Posterior vena cava (tissue), 2 donors: ENCODE measurements at regions not wholly inside any gene's neighbourhood (a gene's known extent, or its start where the extent isn't known, plus 50 kb on each side); places are given as distances from the start of the nearest gene placed in this dataset.

Experiments
- DNase-seq: peaks from one replicate; pipeline ENCODE4 v3.0.0-alpha.2; 2020; ENCODE audit warnings: low spot score
- intact Hi-C, 2 donors: fragments of 100-400 bp; cut with DNase I; formaldehyde crosslinking; loops; one replicate each; pipeline versions ENCODE4 v1.14.1 to v1.14.2; 2022 to 2023
- donor health status: DM: yes; HTN: yes; CAD: no.
- donor health status: DM: yes; HTN: yes; CAD: no.

GRCh38 chr17:79463421-79464317, 147.2 kb downstream of the RBFOX3 start:
- DNase-seq, result no peak
- intact Hi-C loops, result no loop called here

GRCh38 chr17:79461041-79461440, 149.8 kb downstream of the RBFOX3 start:
- DNase-seq, result no peak
- intact Hi-C loops, result no loop called here

- intact Hi-C loops, result no loop called here
- no peak for DNase-seq
Observed at GRCh38 chr17:79459846-79460245, 151.0 kb downstream of the RBFOX3 start.

- DNase-seq, result no peak
- intact Hi-C loops, result no loop called here
Observed at GRCh38 chr17:79459003-79459655, 151.7 kb downstream of the RBFOX3 start.

GRCh38 chr17:79458356-79458755, 152.5 kb downstream of the RBFOX3 start:
- no peak for DNase-seq
- intact Hi-C loops, result no loop called here

- no peak for DNase-seq
- intact Hi-C loops, result no loop called here
Observed at GRCh38 chr17:79457889-79458288, 153.0 kb downstream of the RBFOX3 start.

GRCh38 chr17:79457376-79457775, 153.5 kb downstream of the RBFOX3 start:
- no peak for DNase-seq
- intact Hi-C loops, result no loop called here

- intact Hi-C loops, result no loop called here
- DNase-seq, result no peak
Observed at GRCh38 chr17:79455636-79456035, 155.2 kb downstream of the RBFOX3 start.

- intact Hi-C loops, result no loop called here
- no peak for DNase-seq
Observed at GRCh38 chr17:79454826-79455225, 156.0 kb downstream of the RBFOX3 start.

GRCh38 chr17:79453481-79453880, 157.4 kb downstream of the RBFOX3 start:
- no peak for DNase-seq
- intact Hi-C loops, result no loop called here

- no peak for DNase-seq
- intact Hi-C loops, result no loop called here
Observed at GRCh38 chr17:79452706-79453105, 158.1 kb downstream of the RBFOX3 start.

- intact Hi-C loops, result no loop called here
- DNase-seq, result no peak
Observed at GRCh38 chr17:79451167-79451566, 159.7 kb downstream of the RBFOX3 start.

- intact Hi-C loops, result no loop called here
- no peak for DNase-seq
Observed at GRCh38 chr17:79446399-79447009, 164.3 kb downstream of the RBFOX3 start.

GRCh38 chr17:79444198-79444597, 166.7 kb downstream of the RBFOX3 start:
- no peak for DNase-seq
- intact Hi-C loops, result no loop called here

GRCh38 chr17:79443026-79443425, 167.8 kb downstream of the RBFOX3 start:
- DNase-seq, result no peak
- intact Hi-C loops, result no loop called here

GRCh38 chr17:79441356-79442160, 169.3 kb downstream of the RBFOX3 start:
- no peak for DNase-seq

GRCh38 chr17:79440251-79440650, 170.6 kb downstream of the RBFOX3 start:
- intact Hi-C loops, result no loop called here
- no peak for DNase-seq

More at GRCh38 chr17:79441356-79442160, 169.3 kb downstream of the RBFOX3 start:
- intact Hi-C loops, result no loop called here

GRCh38 chr17:79439493-79439892, 171.4 kb downstream of the RBFOX3 start:
- no peak for DNase-seq

GRCh38 chr17:79438546-79439334, 172.1 kb downstream of the RBFOX3 start:
- intact Hi-C loops, result no loop called here
- DNase-seq, result no peak

More at GRCh38 chr17:79439493-79439892, 171.4 kb downstream of the RBFOX3 start:
- intact Hi-C loops, result no loop called here
